Stimulated activated CD4-positive, alpha-beta T cell treated with anti-CD3 and anti-CD28 coated beads, TNF-alpha, amount 100 ng/mL, for 24 hours (primary cell): ENCODE measurements at regions not wholly inside any gene's neighbourhood (a gene's known extent, or its start where the extent isn't known, plus 50 kb on each side); places are given as distances from the start of the nearest gene placed in this dataset.

Experiments used
- DNase-seq, 3 experiments: peaks; one replicate each; pipeline ENCODE4 v3.0.0-alpha.2; 2020; ENCODE audit warnings: low read depth in 3 of 3

DNA sequence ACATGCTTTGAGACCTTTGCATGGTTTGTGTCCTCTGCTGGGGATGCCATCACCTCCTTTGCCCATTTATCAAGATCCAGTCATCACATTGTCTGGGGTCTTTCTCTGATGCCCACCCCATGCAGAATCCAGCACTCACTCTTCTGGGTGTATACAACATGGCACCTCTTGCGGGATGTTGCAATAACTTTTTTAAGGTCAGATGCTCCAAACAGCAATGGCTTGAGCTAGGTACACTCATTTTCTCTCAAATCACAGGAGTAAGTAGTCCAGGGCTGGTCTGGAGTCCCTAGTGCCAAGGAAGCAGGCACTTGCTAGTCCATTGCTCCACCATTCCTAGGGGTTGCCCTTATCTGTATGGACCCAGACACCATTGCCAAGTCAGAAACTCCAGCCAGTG lies 196.6 kb upstream of the KCNG1 start:
- no peak for DNase-seq

DNA sequence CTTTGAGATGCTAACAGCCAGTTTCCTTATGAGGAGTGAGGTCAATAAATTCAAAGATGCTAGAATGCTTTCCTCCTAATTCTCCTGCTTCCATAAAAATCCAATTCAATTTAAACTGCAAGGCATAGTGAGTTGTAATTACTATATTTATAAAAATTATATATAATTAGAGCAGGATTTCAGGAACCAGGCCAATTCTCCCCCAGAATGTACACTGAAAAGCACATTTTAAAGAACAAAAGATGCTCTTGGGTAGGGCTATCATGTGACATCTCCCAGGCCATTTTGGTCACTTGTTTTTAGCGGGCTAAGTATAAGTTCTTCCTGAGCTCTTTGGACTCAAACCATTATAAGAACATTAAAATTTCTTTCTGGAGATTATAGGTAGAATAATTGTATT lies 195.7 kb upstream of the KCNG1 start:
- no peak for DNase-seq

DNA sequence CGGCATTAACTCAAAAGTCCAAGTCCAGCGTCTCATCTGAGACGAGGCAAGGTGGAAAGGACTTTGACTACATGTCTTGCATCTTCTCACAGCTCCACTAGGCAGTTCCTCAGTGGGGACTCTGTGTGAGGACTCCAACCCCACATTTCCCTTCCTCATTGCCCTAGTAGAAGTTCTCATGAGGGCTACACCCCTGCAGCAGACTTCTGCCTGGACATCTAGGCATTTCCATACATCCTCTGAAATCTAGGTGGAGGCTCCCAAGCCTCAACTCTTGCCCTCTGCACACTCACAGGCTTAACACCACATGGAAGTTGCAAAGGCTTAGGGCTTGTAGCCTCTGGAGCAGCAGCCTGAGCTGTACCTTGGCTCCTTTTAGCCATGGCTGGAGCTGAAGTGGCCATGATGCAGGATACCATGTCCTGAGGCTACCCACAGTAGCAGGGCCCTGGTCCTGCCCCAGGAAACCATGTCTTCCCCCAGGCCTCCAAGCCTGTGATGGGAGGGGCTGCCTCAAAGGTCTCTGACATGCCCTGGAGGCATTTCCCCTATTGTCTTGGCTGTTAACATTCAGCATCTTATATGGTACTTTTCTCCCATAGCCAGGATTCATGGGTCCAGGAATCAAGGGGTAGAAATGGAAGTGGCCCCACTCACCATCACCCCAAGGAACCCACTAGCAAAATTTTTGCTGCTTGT lies 194.6 kb upstream of the KCNG1 start:
- DNase-seq, result no peak

DNA sequence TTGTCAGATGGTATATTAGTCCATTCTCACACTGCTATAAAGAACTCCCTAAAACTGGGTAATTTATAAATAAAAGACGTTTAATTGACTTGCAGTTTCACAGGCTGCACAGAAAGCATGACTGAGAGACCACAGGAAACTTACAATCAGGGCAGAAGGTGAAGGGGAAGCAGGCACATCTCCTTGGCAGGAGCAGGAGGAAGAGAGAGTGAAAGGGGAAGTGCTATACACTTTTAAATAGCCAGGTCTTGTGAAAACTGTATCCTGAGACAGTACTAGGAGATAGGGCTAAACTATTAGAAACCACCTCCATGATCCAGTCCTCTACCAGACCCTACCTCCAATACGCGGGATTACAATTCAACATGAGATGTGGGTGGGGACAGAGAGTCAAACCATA lies 193.9 kb upstream of the KCNG1 start:
- DNase-seq, result no peak

DNA sequence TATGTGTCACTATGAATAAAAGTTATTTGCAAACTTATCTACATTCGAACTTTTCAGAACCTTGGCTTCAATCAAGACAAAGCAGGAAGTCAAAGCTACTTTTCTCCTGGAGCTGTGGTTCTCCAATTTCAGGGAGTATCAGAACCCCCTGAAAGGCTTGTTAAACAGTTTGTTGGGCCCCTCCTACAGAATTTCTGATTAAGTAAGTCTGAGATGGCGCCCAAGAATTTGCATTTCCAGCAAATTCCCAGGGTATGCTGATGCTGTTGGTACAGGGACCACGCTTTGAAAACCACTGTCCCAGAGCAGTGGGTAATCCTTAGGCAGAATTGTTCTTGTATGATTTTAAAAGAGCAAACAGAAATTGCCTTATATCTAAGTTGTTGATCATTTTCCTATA lies 189.9 kb upstream of the KCNG1 start:
- DNase-seq, result no peak

DNA sequence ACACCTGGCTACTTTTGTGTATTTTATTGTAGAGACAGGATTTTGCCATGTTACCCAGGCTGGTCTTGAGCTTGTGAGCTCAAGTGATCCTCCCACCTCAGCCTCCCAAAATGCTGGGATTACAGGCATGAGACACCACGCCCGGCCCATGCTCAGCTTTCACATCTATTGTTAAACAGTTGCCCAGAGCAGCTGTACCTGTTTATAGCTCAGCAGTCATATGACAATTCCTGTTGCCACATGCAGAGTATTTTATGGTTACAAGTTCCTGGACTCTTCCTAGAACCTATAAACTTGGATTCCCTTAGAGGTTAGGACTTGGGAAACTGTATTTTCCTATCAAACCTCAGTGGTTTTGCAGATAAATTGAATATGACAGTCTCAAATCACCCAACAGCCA lies 188.3 kb upstream of the KCNG1 start:
- no peak for DNase-seq

DNA sequence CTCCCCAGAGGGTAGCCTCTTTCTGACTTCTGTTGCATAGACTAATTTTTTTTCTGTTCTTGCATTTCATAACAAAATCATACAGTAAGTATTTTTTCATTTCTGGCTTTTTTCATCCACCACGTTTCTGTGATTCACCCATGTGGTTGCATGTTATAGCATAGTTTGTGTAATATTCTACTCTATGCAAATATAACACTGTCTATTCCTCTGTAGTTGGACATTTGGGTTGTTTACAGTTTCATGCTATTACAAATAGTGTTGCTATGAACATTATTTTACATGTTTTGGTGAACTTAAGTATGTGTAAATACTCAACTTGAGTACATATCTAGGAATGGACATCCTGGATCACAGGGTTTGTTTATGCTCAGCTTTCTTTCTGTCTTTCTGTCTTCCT lies 187.2 kb upstream of the KCNG1 start:
- no peak for DNase-seq

DNA sequence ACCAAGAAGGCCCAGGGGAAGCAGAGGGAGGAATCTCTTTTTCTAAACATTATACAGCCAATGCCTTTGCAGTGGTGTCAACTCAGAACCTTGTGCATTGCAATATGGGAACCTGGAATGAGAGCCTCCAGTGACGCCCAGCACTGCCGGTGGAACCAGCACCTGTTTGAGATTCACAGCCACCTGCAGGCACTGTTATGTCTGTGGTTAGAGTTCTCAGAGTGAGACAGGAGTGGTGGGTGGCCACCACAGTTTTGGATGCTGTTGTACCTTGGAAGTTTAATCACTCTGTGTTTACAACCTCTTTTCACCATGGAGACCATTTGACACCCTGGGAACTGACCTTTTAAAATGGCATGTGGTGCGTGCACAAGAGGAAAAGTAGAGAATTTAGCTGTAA lies 185.3 kb upstream of the KCNG1 start:
- no peak for DNase-seq

DNA sequence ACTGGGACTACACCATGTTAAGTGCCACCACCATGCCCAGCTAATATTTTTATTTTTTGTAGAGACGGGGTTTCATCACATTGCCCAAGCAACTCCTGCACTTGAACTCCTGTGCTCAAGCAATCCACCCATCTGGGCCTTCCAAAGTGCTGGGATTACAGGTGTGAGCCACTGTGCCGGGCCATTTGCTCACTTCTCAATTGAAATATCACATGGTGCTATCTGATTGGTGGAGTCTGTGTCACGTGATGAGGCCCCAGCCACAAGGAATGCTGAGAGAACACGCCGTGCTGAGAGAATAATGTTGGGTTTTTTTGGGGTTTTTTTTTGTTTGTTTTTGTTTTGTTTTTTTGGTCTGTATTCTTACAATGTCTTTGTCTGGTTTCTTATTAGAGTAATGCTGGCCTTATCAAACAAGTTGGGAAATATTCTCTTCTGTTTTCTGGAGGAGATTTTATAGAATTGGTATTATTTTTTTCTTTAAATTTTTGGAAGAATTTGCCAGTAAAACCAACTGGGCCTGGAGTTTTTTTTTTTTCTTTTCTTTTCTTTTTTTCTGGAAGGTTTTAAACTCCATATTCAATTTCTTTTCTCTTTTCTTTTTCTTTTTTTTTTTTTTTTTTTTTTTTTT lies 183.2 kb upstream of the KCNG1 start:
- DNase-seq, result no peak

DNA sequence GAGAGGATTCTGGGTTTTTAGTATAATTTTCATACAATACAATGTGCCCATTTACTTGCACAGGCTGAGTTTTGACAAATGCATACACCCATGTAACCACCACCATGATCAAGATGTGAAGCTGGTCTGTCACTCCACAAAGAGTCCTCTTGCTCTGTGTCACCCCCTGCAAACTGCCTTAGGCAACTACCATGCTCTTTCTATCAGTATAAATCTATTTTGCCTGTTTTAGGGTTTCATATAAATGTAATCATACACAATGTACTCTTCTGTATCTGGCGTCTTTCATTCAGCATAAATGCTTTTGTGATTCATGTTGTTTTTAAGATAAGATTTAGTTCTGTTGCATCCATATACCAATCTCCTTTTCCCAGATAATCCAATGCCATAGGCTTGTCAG lies 181.9 kb upstream of the KCNG1 start:
- DNase-seq, result no peak

DNA sequence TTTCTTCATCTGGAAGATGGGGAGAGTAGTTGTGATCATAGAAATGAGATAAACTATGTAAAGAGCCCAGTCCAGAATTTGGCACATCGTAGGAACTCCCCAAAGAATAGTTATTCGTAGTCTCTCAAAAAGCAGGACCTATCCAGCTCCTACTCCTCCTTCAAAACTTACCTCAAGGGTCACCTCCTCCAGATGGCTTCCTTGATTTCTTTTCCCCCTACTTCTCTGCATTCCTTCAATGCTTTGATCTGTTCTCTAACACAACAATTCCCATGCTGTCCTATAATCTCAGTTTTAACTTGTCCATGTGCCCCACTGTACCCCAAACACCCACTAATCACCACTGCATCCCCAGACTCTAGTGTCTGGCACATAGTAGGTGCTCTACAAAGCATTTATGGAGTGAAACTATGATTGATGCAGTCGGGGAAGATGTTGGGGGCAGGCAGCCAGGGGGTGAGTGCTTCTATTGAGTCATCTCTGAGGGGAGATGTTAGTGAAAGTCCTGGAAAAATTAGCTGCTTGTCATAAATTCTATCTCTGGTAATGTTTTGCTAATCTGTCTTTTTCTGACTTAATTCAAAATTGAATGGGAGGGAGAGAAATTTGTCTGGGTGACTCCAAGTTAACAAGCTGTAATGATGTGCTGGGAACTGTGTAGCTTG lies 181.3 kb upstream of the KCNG1 start:
- no peak for DNase-seq

DNA sequence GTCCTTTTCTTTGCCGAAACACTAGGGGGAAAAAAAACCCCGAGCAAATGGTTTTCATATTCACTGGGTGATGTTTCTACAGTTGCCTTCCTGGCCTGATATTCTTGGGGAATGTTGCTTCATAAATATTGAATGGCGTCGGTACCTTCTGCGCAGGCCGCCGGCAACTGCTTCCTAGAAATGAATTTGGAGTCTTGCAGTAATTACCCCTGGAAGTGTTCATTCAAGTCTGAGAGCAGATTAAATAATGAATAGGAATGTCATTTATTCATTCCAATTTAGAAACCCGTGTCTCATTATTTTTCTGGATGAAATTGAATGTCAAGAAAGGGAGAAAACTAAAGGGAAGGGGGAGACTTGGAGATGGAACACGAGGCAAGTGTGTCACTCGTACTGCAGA lies 179.4 kb upstream of the KCNG1 start:
- DNase-seq, result no peak

DNA sequence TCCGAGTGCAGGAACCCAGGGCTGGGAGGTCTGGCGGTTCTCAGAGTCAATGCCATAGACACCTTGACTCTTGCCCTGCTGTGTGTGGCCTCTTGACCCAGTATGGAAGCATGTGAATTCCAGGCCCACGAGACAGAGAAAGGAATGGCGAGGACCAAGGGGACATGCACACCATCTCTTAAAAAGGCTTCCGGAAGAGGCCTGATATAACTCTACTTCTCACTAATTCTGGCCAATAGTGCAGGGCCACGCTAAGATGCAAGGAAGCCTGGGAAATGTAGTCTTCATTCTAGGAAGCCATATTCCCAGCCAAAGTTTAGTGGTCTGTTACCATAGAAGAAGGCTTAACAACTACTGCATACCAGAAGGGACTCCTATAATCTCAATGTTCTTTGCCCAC lies 177.0 kb upstream of the KCNG1 start:
- DNase-seq, result no peak

DNA sequence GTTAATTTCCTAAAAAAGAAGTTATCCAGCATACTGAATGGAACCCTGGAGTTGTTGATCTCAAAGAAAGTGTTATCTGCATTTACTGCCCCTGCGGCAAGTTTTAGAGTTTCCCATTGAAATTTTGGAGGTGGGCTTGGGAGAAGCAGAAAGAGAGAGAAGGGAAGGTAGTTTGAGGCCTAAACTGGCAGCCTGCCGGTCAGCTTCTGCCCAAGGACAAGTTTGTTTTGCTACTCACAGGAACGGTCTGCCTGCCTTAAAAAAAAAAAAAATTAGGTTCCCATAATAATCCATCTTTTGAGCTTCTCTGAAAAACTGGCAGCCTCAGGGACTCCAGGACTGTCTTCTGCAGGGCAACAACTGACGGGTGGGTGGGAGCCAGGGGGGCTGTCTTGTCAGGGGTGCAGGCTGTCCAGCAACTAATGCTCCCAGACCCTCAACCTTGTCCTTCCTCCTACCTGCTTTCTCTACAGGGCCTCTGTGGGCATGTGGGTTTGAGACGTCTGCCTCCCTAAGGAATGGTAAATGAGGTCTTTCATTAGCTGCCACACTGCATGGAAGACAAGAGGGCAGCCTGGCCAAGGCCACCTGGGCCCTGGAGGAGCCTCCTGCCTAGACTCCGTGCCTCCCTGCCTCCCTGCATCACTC lies 176.1 kb upstream of the KCNG1 start:
- no peak for DNase-seq

DNA sequence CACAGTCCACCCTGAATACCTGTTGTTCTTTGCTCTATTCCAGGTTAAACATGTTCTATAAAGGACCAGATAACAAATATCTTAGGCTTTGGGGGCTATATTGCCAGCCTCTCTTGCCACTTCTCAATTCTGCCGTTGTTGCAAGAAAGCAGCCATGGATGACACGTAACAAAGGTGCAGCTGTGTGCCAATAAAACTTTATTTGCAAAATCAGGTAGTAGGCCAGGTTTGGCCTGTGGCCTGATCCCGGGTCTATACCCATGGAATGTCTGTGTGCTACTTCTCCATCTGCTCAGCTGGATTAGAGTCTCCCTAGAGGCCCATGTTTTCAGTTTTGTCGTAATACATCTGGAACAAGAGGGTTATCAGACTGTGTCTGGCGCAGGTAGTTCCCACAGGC lies 175.3 kb upstream of the KCNG1 start:
- DNase-seq, result no peak

DNA sequence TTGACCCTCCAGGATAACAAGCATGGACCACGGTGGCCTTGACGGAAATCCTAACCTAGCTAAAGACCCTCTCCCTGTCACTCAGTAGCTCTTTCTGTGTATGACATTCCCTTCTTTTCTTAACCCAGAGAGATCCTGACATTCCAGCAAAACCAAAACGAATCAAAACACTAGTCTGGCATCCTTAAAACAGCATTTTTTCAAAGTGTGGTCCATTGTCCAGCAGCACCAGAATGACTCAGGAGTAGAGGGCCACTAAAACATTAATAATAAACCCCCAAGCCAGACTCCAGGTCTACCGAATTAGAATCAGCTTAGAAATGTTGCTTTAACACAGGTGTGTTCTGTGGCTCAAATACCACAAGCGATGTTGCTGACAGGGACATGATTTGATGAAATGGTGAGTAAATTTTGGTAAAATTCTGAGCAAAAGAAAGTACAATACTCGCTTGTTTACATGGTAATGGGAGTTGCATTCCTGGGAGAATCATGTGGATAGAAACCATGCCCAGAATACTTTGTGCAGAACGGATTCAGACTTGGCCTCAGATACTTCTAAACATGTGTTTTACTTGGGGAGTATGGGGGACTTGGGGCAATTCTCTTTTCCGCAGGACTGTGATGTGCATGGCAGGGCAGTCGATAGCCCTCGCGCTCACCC lies 174.2 kb upstream of the KCNG1 start:
- DNase-seq, result no peak

DNA sequence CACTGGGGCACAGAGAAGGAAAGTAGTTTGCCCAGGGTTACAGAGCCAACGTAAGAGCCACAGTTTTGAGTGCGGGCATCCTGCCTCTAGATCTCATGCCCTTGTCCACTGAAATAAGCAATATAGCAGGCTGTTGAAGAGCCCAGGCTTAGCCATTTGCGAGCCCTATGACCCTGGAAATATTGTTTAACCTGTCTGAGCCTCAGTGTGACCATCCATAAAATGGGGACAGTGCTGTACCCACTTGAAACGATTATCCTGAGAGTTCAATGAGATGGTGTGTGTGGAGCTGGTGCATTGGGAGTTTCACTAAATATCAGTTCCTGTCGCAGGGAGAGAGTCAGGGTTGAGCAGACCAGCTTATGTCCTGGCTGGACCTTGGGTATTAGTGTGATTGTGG lies 173.1 kb upstream of the KCNG1 start:
- no peak for DNase-seq

DNA sequence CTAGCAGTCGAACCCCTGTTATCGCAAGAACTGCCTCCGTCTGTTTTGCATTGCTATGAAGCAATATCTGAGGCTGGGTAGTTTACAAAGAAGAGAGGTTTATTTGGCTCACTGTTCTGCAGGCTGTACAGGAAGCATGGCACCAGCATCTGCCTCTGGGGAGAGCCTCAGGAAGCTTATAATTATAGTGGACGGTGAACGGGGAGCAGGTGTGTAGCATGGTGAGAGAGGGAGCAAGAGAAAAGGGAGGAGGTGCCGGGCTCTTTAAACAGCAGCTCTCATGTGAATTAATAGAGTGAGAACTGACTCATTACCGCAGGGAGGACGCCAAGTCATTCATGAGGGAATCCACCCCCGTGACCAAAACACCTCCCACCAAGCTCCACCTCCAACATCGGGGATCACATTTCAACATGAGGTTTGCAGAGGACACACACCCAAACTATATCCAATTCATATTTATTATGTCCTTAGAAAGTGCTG lies 172.6 kb upstream of the KCNG1 start:
- peak in 1 of 3 experiments; percentile 3 for DNase-seq

DNA sequence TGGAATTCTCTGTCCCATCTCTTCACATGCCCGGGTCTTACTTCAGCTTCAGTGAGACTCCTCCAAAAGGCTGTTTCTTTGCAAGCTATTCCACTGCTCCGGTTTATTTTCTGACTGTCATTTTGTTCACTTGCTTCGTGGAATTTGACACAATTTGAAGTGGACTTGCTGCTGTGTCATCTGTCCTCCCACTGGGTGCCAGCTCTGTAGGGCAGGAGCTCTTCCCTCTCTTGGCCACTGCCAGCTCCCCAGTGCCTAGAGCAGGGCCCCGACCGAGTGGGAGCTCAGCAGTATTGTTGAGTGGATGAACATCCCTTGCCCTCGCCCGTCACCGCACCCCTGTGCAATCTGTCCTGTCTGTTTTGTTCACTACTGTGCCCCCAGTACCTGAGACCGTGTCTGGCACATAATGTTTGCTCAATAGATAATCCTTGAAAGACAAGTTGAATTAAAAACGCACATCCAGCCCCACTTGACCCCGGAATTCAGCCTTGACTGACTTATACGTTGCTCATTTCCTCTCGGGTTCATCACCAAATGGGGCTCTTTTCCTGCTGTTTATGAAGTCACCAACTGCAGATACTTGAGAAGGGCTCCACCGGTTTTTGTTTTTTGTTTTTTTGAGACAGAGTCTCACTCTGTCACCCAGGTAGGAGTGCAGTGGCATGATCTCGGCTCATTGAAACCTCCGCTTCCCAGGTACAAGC lies 170.3 kb upstream of the KCNG1 start:
- DNase-seq, result no peak

DNA sequence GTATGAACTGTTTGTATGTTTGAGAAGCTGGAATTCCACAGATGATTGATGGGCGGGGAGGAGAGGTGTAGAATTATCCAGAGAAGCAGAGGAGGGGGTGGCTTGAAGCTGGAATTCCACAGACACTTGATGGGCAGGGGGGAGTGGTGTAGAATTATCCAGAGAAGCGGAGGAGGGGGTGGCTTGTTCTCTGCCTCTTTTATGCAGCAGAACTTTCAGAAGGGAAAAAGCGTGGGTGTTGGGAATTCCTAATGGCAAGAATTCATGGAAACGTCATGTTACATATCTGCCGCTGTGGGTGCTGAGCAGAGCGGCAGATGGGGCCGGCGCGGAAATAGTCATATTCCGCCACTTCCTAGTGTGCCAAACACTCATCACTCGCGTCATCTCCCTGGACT lies 167.9 kb upstream of the KCNG1 start:
- no peak for DNase-seq
